ENCODE measurements at regions not wholly inside any gene's neighbourhood (a gene's known extent, or its start where the extent isn't known, plus 50 kb on each side); places are given as distances from the start of the nearest gene placed in this dataset.

DNA sequence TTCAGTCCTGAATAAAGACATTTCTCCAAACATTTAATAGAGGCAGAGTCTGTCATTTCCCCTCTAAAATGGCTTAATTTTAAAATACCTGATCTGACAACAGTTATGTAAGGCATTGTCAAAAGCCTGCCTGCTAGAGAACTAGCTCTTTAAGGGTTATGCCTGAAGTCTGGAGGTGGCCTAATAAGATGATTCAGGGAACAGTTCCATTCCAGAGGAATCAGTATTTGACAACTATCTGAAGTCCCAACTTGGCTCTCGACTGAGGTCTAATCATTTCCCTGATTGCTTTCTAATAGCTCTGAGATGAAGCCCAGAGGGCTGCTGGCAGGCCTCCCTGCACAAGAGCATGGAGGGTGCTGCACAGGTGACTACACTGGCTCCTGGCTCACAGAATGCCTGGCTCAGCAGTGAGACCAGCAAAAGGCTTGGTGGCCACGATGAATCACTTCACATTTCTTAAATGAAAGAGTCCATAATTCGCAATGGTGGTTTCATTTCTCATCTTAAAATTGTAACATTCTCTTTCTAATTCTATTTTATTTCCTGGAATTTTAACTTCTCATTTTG, 509.6 kb upstream of the POM121L12 start:
- TF ChIP-seq, protein P1, sequence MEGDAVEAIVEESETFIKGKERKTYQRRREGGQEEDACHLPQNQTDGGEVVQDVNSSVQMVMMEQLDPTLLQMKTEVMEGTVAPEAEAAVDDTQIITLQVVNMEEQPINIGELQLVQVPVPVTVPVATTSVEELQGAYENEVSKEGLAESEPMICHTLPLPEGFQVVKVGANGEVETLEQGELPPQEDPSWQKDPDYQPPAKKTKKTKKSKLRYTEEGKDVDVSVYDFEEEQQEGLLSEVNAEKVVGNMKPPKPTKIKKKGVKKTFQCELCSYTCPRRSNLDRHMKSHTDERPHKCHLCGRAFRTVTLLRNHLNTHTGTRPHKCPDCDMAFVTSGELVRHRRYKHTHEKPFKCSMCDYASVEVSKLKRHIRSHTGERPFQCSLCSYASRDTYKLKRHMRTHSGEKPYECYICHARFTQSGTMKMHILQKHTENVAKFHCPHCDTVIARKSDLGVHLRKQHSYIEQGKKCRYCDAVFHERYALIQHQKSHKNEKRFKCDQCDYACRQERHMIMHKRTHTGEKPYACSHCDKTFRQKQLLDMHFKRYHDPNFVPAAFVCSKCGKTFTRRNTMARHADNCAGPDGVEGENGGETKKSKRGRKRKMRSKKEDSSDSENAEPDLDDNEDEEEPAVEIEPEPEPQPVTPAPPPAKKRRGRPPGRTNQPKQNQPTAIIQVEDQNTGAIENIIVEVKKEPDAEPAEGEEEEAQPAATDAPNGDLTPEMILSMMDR (IDR thresholded peaks at IDR 0.05; ENCODE audit: low read depth, low read length, poor library complexity, severe bottlenecking): no peak
- no peak for TF ChIP-seq EZH2phosphoT487 (IDR thresholded peaks at IDR 0.05; ENCODE audit: borderline replicate concordance, low read length)

Data from DOHH2 (cell line).